PC-9 (cell line): ENCODE measurements at regions not wholly inside any gene's neighbourhood (a gene's known extent, or its start where the extent isn't known, plus 50 kb on each side); places are given as distances from the start of the nearest gene placed in this dataset.

ENCODE experiments used
- EZH2 ChIP-seq: fragments of 200-600 bp; sonication (generic); IDR thresholded peaks from 2 replicates; pipeline ENCODE4 v1.8.0; 2017; ENCODE audit warnings: antibody characterized with exemption, low read depth
- TF ChIP-seq, protein P1 (sequence below): fragments of 200-600 bp; sonication (generic); conservative IDR thresholded peaks from 2 replicates; pipeline ENCODE4 v1.6.1; 2017; ENCODE audit warnings: mixed run types, antibody characterized with exemption, mild to moderate bottlenecking, moderate library complexity

DNA sequence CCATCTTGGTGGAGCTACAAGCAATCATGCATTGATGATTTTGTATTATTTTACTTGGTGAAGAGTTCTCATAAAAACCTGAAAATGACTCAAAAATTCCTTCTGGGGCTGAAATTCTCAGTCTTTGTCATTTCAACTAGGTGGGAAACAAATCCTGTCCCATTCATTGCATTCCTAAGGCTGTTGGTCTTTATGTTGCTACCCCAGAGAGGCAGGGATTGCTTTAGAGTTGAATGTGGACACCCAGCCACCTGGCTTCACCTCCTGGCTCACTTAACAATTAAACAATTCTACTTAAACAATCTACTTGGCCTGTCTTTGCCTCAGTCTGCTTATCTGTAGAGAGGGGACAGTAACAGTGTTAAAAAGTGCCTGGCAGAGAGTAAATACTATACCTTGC, 117.3 kb upstream of the UBE3A start:
- TF ChIP-seq, protein P1, sequence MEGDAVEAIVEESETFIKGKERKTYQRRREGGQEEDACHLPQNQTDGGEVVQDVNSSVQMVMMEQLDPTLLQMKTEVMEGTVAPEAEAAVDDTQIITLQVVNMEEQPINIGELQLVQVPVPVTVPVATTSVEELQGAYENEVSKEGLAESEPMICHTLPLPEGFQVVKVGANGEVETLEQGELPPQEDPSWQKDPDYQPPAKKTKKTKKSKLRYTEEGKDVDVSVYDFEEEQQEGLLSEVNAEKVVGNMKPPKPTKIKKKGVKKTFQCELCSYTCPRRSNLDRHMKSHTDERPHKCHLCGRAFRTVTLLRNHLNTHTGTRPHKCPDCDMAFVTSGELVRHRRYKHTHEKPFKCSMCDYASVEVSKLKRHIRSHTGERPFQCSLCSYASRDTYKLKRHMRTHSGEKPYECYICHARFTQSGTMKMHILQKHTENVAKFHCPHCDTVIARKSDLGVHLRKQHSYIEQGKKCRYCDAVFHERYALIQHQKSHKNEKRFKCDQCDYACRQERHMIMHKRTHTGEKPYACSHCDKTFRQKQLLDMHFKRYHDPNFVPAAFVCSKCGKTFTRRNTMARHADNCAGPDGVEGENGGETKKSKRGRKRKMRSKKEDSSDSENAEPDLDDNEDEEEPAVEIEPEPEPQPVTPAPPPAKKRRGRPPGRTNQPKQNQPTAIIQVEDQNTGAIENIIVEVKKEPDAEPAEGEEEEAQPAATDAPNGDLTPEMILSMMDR: no peak
- no peak for TF ChIP-seq EZH2
